Jurkat, Clone E6-1 (cell line): ENCODE measurements at regions not wholly inside any gene's neighbourhood (a gene's known extent, or its start where the extent isn't known, plus 50 kb on each side); places are given as distances from the start of the nearest gene placed in this dataset.
"Not testable (repeated sequence)": the region's sequence is repeated elsewhere in the genome, so short reads cannot be mapped to it uniquely, and the experiment has no call there.

ENCODE experiments used
- DNase-seq: peaks from one replicate; pipeline ENCODE4 v3.0.0-alpha.2; 2011; ENCODE audit warnings: low read depth, low spot score
- H3K4me3 ChIP-seq: 2 replicates; pipeline ENCODE4 v1.5.1; 2011; ENCODE audit warnings: mild to moderate bottlenecking, low read length, control low read depth, moderate library complexity

DNA sequence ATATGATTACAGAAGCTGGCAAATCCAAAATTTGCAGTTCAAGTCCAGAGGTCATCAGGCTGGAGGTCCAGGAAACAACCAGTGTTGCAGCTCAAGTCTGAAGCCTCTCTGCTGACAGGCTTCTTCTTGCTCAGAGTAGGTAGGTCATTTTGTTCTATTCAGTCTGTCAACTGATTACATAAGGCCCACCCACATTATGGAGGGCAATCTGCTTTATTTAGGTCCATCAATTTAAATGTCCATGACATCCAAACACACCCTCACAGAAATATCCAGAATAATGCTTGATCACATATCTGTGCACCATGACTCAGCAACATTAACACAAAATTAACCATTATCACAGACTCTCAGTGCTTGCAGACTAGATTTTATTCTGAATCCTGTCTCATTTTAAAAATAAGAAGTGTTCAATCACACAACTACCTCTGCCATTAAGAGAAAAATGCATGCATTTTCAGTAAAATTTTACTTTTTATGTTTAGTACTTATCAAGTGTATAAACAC lies 759.2 kb upstream of the ADGRB3 start:
- H3K4me3 ChIP-seq, result no peak overlapping the region
- DNase-seq, result no peak

GRCh38 chr6:67870321-67870720 lies 764.8 kb upstream of the ADGRB3 start:
- DNase-seq, result no peak
- no peak overlapping the region for H3K4me3 ChIP-seq

DNA sequence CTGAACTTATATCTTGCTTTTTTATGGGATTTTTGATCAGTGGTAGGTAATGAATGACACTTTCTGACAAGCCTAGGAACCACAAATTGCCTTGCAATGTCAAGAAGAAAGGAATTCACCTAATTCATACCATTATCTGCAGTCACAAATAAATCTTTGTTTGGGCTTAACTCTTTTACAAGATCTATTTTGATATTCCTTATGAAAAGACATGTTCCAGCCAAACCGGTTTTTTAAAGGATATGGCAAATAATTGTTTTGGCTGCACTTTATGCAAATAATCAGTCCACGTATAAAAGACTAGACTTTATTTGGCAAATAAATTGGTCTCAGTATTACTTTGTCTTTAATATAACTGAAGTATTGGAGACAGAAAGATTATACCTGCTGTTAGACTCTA lies 771.7 kb upstream of the ADGRB3 start:
- DNase-seq, result no peak
- no peak overlapping the region for H3K4me3 ChIP-seq

DNA sequence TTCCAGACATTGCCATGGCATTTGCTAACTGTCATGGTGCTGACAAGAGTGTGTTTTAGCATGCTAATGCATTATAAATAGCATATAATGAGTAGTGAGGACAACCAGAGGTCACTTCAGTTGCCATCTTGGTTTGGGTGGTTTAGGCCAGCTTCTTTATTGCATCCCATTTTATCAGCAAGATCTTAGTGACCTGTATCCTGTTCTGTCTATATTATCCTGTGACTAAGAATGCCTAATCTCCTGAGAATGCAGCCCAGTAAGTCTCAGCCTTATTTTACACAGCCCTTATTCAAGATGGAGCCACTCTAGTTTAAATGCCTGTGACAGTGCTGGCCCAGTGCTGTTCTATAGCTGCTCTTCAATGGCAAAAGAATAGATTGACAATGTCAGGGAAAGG lies 781.0 kb upstream of the ADGRB3 start:
- no peak for DNase-seq
- H3K4me3 ChIP-seq, result no peak overlapping the region

- H3K4me3 ChIP-seq, result no peak overlapping the region
- DNase-seq, result no peak
Measured at GRCh38 chr6:67839818-67840217, 795.3 kb upstream of the ADGRB3 start.

DNA sequence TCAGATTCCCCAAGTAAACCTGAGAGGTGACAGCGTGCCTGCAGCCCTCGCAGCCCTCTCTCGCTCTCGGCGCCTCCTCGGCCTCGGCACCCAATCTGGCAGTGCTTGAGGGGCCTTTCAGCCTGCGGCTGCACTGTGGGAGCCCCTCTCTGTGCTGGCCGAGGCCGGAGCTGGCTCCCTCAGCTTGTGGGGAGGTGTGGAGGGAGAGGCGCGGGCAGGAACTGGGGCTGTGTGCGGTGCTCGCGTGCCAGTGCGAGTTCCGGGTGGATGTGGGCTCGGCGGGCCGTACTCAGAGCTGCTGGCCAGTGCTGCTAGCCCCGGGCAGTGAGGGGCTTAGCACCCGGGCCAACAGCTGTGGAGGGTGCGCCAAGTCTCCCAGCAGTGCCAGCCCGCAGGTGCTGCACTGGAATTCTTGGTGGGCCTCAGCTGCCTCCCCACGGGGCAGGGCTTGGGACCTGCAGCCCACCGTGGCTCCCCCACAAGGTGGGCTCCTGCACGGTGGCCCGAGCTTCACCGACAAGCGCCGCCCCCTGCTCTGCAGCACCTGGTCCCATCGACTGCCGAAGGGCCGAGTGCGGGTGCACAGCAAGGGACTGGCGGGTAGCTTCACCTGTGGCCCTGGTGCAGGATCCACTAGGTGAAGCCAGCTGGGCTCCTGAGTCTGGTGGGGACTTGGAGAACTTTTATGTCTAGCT lies 809.7 kb upstream of the ADGRB3 start:
- no peak for DNase-seq

GRCh38 chr6:67818322-67818721 lies 816.8 kb upstream of the ADGRB3 start:
- DNase-seq, result no peak
- H3K4me3 ChIP-seq, result no peak overlapping the region

More for the DNA sequence above, 809.7 kb upstream of the ADGRB3 start:
- H3K4me3 ChIP-seq, result no peak overlapping the region

DNA sequence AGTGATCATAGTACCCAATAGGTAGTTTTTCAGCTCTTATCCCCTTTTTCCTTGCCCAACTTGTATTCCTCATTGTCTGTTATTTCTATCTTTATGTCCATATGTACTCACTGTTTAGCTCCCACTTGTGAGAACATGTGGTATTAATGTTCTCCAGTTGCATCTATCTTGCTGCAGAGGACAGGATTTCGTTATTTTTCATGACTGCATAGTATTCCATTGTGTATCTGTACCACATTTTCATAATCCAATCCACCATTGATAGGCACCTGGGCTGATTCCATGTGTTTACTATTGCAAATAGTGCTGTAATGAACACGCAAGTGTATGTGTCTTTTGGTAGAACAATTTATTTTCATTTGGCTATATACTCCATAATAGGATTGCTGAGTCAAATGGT lies 819.5 kb upstream of the ADGRB3 start:
- no peak for DNase-seq
- H3K4me3 ChIP-seq, result no peak overlapping the region

DNA sequence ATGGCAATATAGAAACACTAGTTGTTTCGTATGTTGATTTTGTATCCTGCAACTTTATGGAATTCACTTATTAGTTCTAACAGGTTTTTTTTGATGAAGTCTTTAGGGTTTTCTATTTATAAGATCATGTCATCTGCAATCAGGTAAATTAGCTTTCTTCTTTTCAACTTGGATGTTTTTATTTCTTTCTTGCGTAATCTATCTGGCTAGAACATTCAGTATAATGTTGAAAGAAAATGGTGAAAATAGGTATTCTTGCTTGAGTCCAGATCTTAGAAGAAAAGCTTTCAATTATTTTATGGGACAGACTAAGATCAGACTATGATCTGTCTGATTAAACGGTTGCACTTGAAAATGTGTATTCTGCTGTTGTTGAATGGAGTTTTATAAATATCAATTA lies 820.8 kb upstream of the ADGRB3 start:
- no peak for DNase-seq
- H3K4me3 ChIP-seq, result no peak overlapping the region

DNA sequence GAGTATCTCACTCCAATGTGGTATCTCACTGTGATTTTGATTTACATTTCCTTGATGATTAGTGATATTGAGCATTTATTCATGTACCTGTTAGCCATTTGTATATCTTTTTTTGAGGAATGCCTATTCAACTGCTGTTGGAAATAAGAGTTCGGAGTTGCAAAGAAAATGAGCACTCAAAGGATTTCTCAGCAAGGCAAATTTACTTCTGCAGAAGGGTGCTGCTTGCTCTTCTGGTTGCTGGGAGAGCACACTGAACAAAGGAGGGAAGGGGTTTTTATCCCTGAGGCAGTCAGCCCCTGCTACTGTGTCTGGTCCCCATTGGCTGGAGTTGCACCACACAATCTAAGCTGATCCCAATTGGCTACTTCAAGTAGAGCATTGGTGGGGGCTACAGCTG lies 822.4 kb upstream of the ADGRB3 start:
- H3K4me3 ChIP-seq, result no peak overlapping the region
- DNase-seq, result no peak

DNA sequence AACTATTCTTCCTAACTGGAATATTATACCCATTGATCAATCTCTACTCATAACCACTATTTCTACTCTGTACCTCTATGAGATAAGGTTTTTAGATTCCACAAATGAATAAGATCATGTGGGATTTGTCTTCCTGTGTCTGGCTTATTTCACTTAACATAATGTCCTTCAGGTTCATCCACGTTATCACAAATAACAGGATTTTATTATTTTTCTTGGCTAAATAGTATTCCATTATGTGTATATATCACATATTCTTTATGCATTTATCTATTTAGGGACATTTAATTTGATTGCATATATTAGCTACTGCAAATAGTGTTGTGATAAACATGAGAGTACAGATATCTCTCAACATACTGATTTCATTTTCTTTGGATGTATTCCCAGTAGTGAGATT lies 823.0 kb upstream of the ADGRB3 start:
- H3K4me3 ChIP-seq, result no peak overlapping the region
- DNase-seq, result no peak

GRCh38 chr6:67811239-67812037 lies 823.6 kb upstream of the ADGRB3 start:
- no peak for DNase-seq
- H3K4me3 ChIP-seq, result no peak overlapping the region

DNA sequence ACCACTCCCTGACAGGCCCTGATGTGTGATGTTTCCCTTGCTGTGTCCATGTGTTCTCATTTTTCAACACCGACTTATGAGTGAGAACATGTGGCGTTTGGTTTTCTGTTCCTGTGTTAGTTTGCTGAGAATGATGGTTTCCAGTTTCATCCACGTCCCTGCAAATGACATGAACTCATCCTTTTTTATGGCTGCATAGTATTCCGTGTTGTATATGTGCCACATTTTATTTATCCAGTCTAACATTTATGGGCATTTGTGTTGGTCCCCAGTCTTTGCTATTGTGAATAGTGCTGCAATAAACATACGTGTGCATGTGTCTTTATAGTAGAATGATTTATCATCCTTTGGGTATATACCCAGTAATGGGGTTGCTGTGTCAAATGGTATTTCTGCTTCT lies 830.3 kb upstream of the ADGRB3 start:
- not testable (repeated sequence) for H3K4me3 ChIP-seq, DNase-seq

DNA sequence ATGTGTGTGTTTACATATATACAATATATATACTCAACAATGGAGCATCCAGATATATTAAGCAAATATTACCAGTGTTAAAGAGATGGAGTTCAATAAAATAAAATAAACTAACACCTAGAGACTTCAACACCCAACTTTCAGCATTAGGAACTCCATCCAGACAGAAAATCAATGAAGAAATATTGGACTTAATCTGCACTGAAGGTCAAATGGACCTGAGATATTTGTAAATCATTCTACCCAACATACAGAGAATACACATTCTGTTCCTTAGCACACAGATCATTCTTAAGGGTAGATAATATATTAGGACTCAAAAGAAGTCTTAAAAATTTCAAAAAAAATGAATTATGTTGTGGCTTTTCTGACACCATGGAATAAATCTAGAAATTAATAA lies 832.3 kb upstream of the ADGRB3 start:
- no peak overlapping the region for H3K4me3 ChIP-seq
- no peak for DNase-seq

DNA sequence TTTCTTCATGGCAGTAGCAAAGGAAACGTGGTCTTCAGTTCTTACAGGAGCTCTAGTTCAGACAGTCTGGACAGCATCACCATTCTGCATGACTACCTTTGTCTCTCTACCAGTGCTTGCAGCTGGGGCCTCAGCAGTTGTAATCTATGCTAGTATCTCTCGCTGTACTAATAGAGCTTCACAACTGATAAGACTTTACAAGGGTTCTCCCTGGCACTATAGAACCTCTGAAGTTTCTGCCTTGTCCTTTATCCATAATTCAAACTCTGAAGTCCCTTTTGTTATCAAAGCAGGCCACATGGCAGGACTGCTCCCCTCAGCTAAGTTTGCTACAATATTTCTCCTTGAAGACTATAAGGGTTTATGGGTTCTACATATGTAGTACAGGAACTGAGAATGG lies 842.1 kb upstream of the ADGRB3 start:
- DNase-seq, result no peak
- no peak overlapping the region for H3K4me3 ChIP-seq

DNA sequence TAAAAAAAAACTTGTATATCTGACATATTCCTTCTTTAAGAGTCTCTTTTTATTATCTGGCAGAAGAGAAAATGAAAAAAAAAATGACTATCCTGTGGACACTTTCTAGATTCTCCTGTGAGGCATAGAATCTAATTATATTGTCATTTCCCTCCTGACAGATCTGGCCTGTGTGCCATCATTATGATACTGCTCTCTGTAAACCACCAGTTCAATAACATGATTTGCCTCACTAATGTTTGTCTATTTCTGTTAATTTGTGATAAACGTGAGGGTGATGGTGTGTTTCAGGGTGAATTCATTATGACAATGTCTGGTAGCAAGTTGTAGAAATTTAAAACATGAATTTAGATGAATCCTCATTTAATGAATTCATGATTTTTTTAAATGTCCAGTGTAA lies 844.5 kb upstream of the ADGRB3 start:
- DNase-seq, result no peak
- H3K4me3 ChIP-seq, result no peak overlapping the region

- DNase-seq, H3K4me3 ChIP-seq: not testable (repeated sequence)
Measured at GRCh38 chr6:67787119-67787518, 848.0 kb upstream of the ADGRB3 start.

DNA sequence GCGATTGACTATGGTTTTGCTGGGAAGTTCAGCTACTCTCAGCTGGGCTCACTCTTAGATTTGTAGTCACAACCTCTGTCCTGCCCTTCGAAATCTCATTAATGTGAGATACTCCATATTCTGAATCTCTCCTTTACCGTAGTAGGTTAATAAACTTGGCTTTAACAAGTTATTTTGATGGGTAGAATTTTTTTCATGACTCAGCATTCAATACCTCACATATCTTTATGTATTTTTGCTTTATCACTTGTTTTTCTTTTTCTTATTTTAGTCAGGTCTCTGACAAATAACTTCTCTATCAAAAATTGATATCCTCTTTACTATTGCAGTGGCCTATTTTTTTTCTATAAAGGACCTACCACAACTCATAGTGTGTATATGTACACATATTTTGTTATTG lies 855.2 kb upstream of the ADGRB3 start:
- DNase-seq, result no peak
- no peak overlapping the region for H3K4me3 ChIP-seq

GRCh38 chr6:67775333-67775732 lies 859.7 kb upstream of the ADGRB3 start:
- no peak for DNase-seq
- H3K4me3 ChIP-seq, result no peak overlapping the region

GRCh38 chr6:67768972-67769371 lies 866.1 kb upstream of the ADGRB3 start:
- H3K4me3 ChIP-seq, result no peak overlapping the region
- no peak for DNase-seq
